AG04450 (cell line): ENCODE measurements at regions not wholly inside any gene's neighbourhood (a gene's known extent, or its start where the extent isn't known, plus 50 kb on each side); places are given as distances from the start of the nearest gene placed in this dataset.

ENCODE experiments used
- CTCF ChIA-PET: fragments of 300-600, 350-600 bp; formaldehyde crosslinking; extraction: SDS; loops from one replicate; lab custom pipeline; 2022; ENCODE audit warnings: antibody characterized with exemption, inconsistent platforms; lab: Charles Lee
- POLR2A ChIA-PET: fragments of 350-600 bp; formaldehyde crosslinking; extraction: SDS; loops from one replicate; lab custom pipeline; 2021; ENCODE audit warnings: antibody characterized with exemption, inconsistent platforms; lab: Yijun Ruan, JAX
- DNase-seq: peaks from one replicate; pipeline ENCODE4 v3.0.0-alpha.2; 2011; ENCODE audit warnings: low read depth, low spot score
- H3K27ac ChIP-seq: one replicate; pipeline ENCODE4 v1.5.1; 2012; ENCODE audit warnings: low read depth, low read length, control low read depth
- H3K27me3 ChIP-seq: one replicate; pipeline ENCODE4 v1.6.0; 2012; ENCODE audit warnings: low read length; ENCODE audit not compliant: control insufficient read depth, insufficient read depth
- H3K4me3 ChIP-seq: 2 replicates; pipeline ENCODE4 v1.5.1; 2011; ENCODE audit warnings: mild to moderate bottlenecking, low read depth, low read length, control low read depth
- H3K9me3 ChIP-seq: 2 replicates; pipeline ENCODE4 v1.5.1; 2012; ENCODE audit warnings: low read length; ENCODE audit not compliant: control insufficient read depth, insufficient read depth
- CTCF ChIP-seq: IDR thresholded peaks from 2 replicates; pipeline ENCODE4 v1.5.1; 2011; ENCODE audit warnings: low read depth, low read length, control low read depth, inconsistent platforms

- no peaks in the 10 kb centered on the region for H3K27me3 ChIP-seq
- ChIA-PET CTCF (no interaction called here), POLR2A (no interaction called here)
- DNase-seq, result no peak
- TF ChIP-seq CTCF, result no peak
- peaks cover 16% of the 10 kb centered on the region for H3K9me3 ChIP-seq
- H3K4me3 ChIP-seq, result no peak overlapping the region
- H3K27ac ChIP-seq, result no peak overlapping the region
Observed at GRCh38 chr5:130994496-130995253, 170.4 kb downstream of the HINT1 start.

- DNase-seq, result no peak
- Histone ChIP-seq H3K9me3 (peaks cover 16% of the 10 kb centered on the region), H3K27me3 (no peaks in the 10 kb centered on the region), H3K27ac (no peak overlapping the region), H3K4me3 (no peak overlapping the region)
- ChIA-PET CTCF (no interaction called here), POLR2A (no interaction called here)
- TF ChIP-seq CTCF, result no peak
Observed at GRCh38 chr5:130992621-130993020, 172.4 kb downstream of the HINT1 start.

- no peak for TF ChIP-seq CTCF
- CTCF ChIA-PET, result no interaction called here
- no peak for DNase-seq
- Histone ChIP-seq H3K27ac (no peak overlapping the region), H3K4me3 (no peak overlapping the region), H3K27me3 (no peaks in the 10 kb centered on the region), H3K9me3 (peaks cover 16% of the 10 kb centered on the region)
- POLR2A ChIA-PET, result no interaction called here
Observed at GRCh38 chr5:130992095-130992494, 173.0 kb downstream of the HINT1 start.

- ChIA-PET POLR2A (no interaction called here), CTCF (no interaction called here)
- no peak for TF ChIP-seq CTCF
- Histone ChIP-seq H3K4me3 (no peak overlapping the region), H3K9me3 (no peaks in the 10 kb centered on the region; the same call in 1 of the 2 replicates), H3K27ac (no peak overlapping the region), H3K27me3 (no peaks in the 10 kb centered on the region)
- DNase-seq, result no peak
Observed at GRCh38 chr5:130985776-130986175, 179.3 kb downstream of the HINT1 start.

GRCh38 chr5:130981663-130982062 lies 183.4 kb downstream of the HINT1 start:
- CTCF ChIA-PET, result no interaction called here
- DNase-seq, result no peak
- H3K4me3 ChIP-seq, result no peak overlapping the region
- no peak overlapping the region for H3K27ac ChIP-seq
- no peaks in the 10 kb centered on the region for H3K9me3 ChIP-seq
- TF ChIP-seq CTCF, result no peak
- no peaks in the 10 kb centered on the region for H3K27me3 ChIP-seq
- POLR2A ChIA-PET, result no interaction called here
